HCT116 (cell line): ENCODE measurements at regions not wholly inside any gene's neighbourhood (a gene's known extent, or its start where the extent isn't known, plus 50 kb on each side); places are given as distances from the start of the nearest gene placed in this dataset.

ENCODE experiments used
- ATAC-seq: fragments of 200-7000 bp; cut with Tn5 transposase; 2 replicates; pipeline ENCODE4 v1.9.1; 2020; ENCODE audit warnings: mild to moderate bottlenecking, moderate library complexity
- BruUV-seq: library from RNA; stranded (reverse); fragments of 400-500 nt; replicated peaks from 2 replicates; lab custom pipeline; 2021; lab: Mats Ljungman, UMichigan
- CTCF ChIA-PET: fragments of 300-600 bp; sonication (Branson Sonifier 250); formaldehyde crosslinking; loops from one replicate; lab custom pipeline; 2021; ENCODE audit warnings: antibody characterized with exemption; lab: Charles Lee
- POLR2A ChIA-PET: fragments of 300-600, 350-600 bp; sonication (Branson Sonifier 250); formaldehyde crosslinking; loops from one replicate; lab custom pipeline; 2021; ENCODE audit warnings: antibody characterized with exemption; lab: Charles Lee
- RAD21 ChIA-PET, 2 experiments: fragments of 300-600 bp; sonication (Branson Sonifier 250); formaldehyde crosslinking; loops; one replicate each; lab custom pipeline; 2023; ENCODE audit warnings: low total read pairs in 2 of 2; ENCODE audit not compliant: uncharacterized antibody in 2 of 2, unreplicated experiment in 2 of 2, low non-redundant PET in 1 of 2; lab: Charles Lee
- DNase-seq: peaks from one replicate; pipeline ENCODE4 v3.0.0-alpha.2; 2010; ENCODE audit warnings: low read depth, low spot score
- H2AFZ ChIP-seq: fragments of 200-600 bp; shearing (Covaris generic), sonication (generic); 2 replicates; pipeline ENCODE4 v1.6.1; 2017; ENCODE audit warnings: low read depth, mixed run types, mixed read lengths, antibody characterized with exemption, low read length; ENCODE audit not compliant: poor library complexity, severe bottlenecking
- H3K27ac ChIP-seq: 2 replicates; pipeline ENCODE4 v1.5.1; 2012; ENCODE audit warnings: low read depth, low read length
- H3K27me3 ChIP-seq: fragments of 200-600 bp; sonication (generic); 2 replicates; pipeline ENCODE4 v1.6.1; 2016; ENCODE audit warnings: mixed run types, low read length, mixed read lengths; ENCODE audit not compliant: insufficient read depth
- H3K36me3 ChIP-seq, 2 experiments: fragments of 200-500 bp in 1 of 2; fragments of 200-600 bp in 1 of 2; sonication (Bioruptor generic) in 1 of 2; sonication (generic) in 1 of 2; 2 replicates each; pipeline versions ENCODE4 v1.5.1 to v1.6.1; 2014 to 2016; ENCODE audit warnings: low read length in 2 of 2, inconsistent platforms in 1 of 2, mixed read lengths in 1 of 2, mixed run types in 1 of 2; ENCODE audit not compliant: insufficient read depth in 2 of 2, control insufficient read depth in 1 of 2
- H3K4me1 ChIP-seq, 2 experiments: fragments of 200-600 bp in 1 of 2; sonication (generic) in 1 of 2; 2 replicates each; pipeline versions ENCODE4 v1.5.1 to v1.6.1; 2012 to 2017; ENCODE audit warnings: low read length in 2 of 2, inconsistent platforms in 1 of 2, mild to moderate bottlenecking in 1 of 2, mixed read lengths in 1 of 2, mixed run types in 1 of 2, moderate library complexity in 1 of 2; ENCODE audit not compliant: insufficient read depth in 2 of 2, control insufficient read depth in 1 of 2
- H3K4me2 ChIP-seq: fragments of 200-600 bp; sonication (generic); 2 replicates; pipeline ENCODE4 v1.6.1; 2017; ENCODE audit warnings: mixed run types, low read length, mixed read lengths
- H3K4me3 ChIP-seq, 2 experiments: fragments of 200-600 bp in 1 of 2; sonication (generic) in 1 of 2; replicated peaks in 1 of 2; 2 replicates each; pipeline ENCODE4 v1.5.1; 2011 to 2016; ENCODE audit warnings: low read length in 2 of 2, control low read depth in 1 of 2, low read depth in 1 of 2, mild to moderate bottlenecking in 1 of 2, mixed read lengths in 1 of 2, mixed run types in 1 of 2
- H3K79me2 ChIP-seq: fragments of 200-600 bp; sonication (generic); 2 replicates; pipeline ENCODE4 v1.6.1; 2017; ENCODE audit warnings: mild to moderate bottlenecking, mixed run types, low read length, moderate library complexity, mixed read lengths; ENCODE audit not compliant: insufficient read depth
- H3K9ac ChIP-seq: fragments of 200-600 bp; sonication (generic); 2 replicates; pipeline ENCODE4 v1.6.1; 2016; ENCODE audit warnings: low read length, mixed read lengths
- H3K9me2 ChIP-seq: fragments of 200-600 bp; sonication (generic), shearing (Covaris generic); 2 replicates; pipeline ENCODE4 v1.6.1; 2017; ENCODE audit warnings: mixed run types, mild to moderate bottlenecking, moderate library complexity; ENCODE audit not compliant: insufficient read depth
- H3K9me3 ChIP-seq, 2 experiments: fragments of 200-500 bp in 1 of 2; fragments of 200-600 bp in 1 of 2; sonication (Bioruptor generic) in 1 of 2; sonication (generic) in 1 of 2; 2 replicates each; pipeline ENCODE4 v1.6.1; 2014 to 2017; ENCODE audit warnings: low read length in 2 of 2, mixed read lengths in 2 of 2, inconsistent platforms in 1 of 2, low read depth in 1 of 2, mild to moderate bottlenecking in 1 of 2, mixed run types in 1 of 2, moderate library complexity in 1 of 2; ENCODE audit not compliant: control insufficient read depth in 1 of 2, insufficient read depth in 1 of 2
- H4K20me1 ChIP-seq: fragments of 200-600 bp; sonication (generic), shearing (Covaris generic); 2 replicates; pipeline ENCODE4 v1.6.1; 2017; ENCODE audit warnings: mixed run types, mild to moderate bottlenecking, moderate library complexity; ENCODE audit not compliant: insufficient read depth
- CBX3 ChIP-seq: IDR thresholded peaks from 2 replicates; pipeline ENCODE4 v1.6.1; 2012; ENCODE audit warnings: low read depth
- CEBPB ChIP-seq: IDR thresholded peaks from 2 replicates; pipeline ENCODE4 v1.6.1; 2012; ENCODE audit warnings: low read depth
- CTCF ChIP-seq, 3 experiments: fragments of 200-600 bp in 1 of 3; sonication (generic) in 1 of 3; IDR thresholded peaks in 2 of 3; conservative IDR thresholded peaks in 1 of 3; 2 replicates each; pipeline ENCODE4 v1.5.1; 2012 to 2017; ENCODE audit warnings: low read depth in 2 of 3, low read length in 2 of 3, antibody characterized with exemption in 1 of 3, borderline replicate concordance in 1 of 3, control low read depth in 1 of 3, mild to moderate bottlenecking in 1 of 3, mixed read lengths in 1 of 3, mixed run types in 1 of 3, moderate library complexity in 1 of 3; ENCODE audit not compliant: insufficient read depth in 1 of 3
- EGR1 ChIP-seq: IDR thresholded peaks from 2 replicates; pipeline ENCODE4 v1.6.1; 2012; ENCODE audit warnings: low read depth
- EZH2 ChIP-seq: fragments of 200-600 bp; sonication (generic); IDR thresholded peaks from 2 replicates; pipeline ENCODE4 v1.6.1; 2017; ENCODE audit warnings: antibody characterized with exemption, mixed run types
- EZH2phosphoT487 ChIP-seq: fragments of 200-600 bp; IDR thresholded peaks from 2 replicates; pipeline ENCODE4 v1.6.1; 2018; ENCODE audit warnings: antibody characterized with exemption, borderline replicate concordance
- JUND ChIP-seq: IDR thresholded peaks from 2 replicates; pipeline ENCODE4 v1.6.1; 2012
- POLR2AphosphoS5 ChIP-seq: IDR thresholded peaks from 2 replicates; pipeline ENCODE4 v1.6.1; 2011; ENCODE audit warnings: mild to moderate bottlenecking, low read depth, low read length, moderate library complexity
- SRF ChIP-seq: IDR thresholded peaks from 2 replicates; pipeline ENCODE4 v1.6.1; 2012; ENCODE audit warnings: low read depth
- TCF7L2 ChIP-seq: IDR thresholded peaks from 2 replicates; pipeline ENCODE4 v1.7.0; 2011; ENCODE audit warnings: borderline replicate concordance, inconsistent platforms; ENCODE audit not compliant: insufficient read depth, insufficient read length; ENCODE audit errors: extremely low read depth
- YY1 ChIP-seq: IDR thresholded peaks from 2 replicates; pipeline ENCODE4 v1.6.1; 2011; ENCODE audit warnings: low read length, low read depth, moderate library complexity, mild to moderate bottlenecking; ENCODE audit not compliant: insufficient replicate concordance; ENCODE audit errors: extremely low read depth
- ZBTB33 ChIP-seq: IDR thresholded peaks from 2 replicates; pipeline ENCODE4 v1.6.1; 2011; ENCODE audit warnings: mild to moderate bottlenecking, low read length, moderate library complexity; ENCODE audit not compliant: insufficient replicate concordance; ENCODE audit errors: extremely low read depth
- ZFX ChIP-seq: fragments of 450-650 bp; IDR thresholded peaks from 2 replicates; pipeline ENCODE4 v1.6.1; 2017
- intact Hi-C: fragments of 100-400 bp; cut with micrococcal nuclease; formaldehyde crosslinking; loops from 2 replicates; pipeline ENCODE4 v1.10.0; 2022
- TF ChIP-seq, protein P1 (sequence below): IDR thresholded peaks from 2 replicates; pipeline ENCODE4 v1.6.1; 2012
- TF ChIP-seq, protein P2 (sequence below): IDR thresholded peaks from 2 replicates; pipeline ENCODE4 v1.6.1; 2012; ENCODE audit warnings: low read depth

- Histone ChIP-seq H4K20me1 (no peaks in the 10 kb centered on the region), H3K27me3 (no peaks in the 10 kb centered on the region), H3K9ac (no peak overlapping the region), H3K4me1 (no peaks in the 10 kb centered on the region), H3K4me3 (no peak overlapping the region), H3K4me2 (no peak overlapping the region), H2AFZ (no peak overlapping the region), H3K27ac (no peak overlapping the region), H3K79me2 (no peaks in the 10 kb centered on the region), H3K9me2 (no peaks in the 10 kb centered on the region), H3K36me3 (no peaks in the 10 kb centered on the region), H3K9me3 (no peaks in the 10 kb centered on the region)
- intact Hi-C loops = no loop called here
- ATAC-seq = no peak
- CTCF ChIA-PET = no interaction called here
- no peak for DNase-seq
- RAD21 ChIA-PET = no interaction called here
- TF ChIP-seq, protein P1, sequence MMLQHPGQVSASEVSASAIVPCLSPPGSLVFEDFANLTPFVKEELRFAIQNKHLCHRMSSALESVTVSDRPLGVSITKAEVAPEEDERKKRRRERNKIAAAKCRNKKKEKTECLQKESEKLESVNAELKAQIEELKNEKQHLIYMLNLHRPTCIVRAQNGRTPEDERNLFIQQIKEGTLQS = no peak
- no peak for TF ChIP-seq JUND
- TF ChIP-seq ZBTB33 = no peak
- no peak for TF ChIP-seq CTCF (IDR thresholded peaks at IDR 0.05 in 2 of 3, conservative IDR thresholded peaks at IDR 0.05 in 1 of 3; ENCODE audit: borderline replicate concordance in 1 of 3, insufficient read depth in 1 of 3, low read depth in 2 of 3, low read length in 2 of 3)
- no peak for TF ChIP-seq TCF7L2
- TF ChIP-seq, protein P2, sequence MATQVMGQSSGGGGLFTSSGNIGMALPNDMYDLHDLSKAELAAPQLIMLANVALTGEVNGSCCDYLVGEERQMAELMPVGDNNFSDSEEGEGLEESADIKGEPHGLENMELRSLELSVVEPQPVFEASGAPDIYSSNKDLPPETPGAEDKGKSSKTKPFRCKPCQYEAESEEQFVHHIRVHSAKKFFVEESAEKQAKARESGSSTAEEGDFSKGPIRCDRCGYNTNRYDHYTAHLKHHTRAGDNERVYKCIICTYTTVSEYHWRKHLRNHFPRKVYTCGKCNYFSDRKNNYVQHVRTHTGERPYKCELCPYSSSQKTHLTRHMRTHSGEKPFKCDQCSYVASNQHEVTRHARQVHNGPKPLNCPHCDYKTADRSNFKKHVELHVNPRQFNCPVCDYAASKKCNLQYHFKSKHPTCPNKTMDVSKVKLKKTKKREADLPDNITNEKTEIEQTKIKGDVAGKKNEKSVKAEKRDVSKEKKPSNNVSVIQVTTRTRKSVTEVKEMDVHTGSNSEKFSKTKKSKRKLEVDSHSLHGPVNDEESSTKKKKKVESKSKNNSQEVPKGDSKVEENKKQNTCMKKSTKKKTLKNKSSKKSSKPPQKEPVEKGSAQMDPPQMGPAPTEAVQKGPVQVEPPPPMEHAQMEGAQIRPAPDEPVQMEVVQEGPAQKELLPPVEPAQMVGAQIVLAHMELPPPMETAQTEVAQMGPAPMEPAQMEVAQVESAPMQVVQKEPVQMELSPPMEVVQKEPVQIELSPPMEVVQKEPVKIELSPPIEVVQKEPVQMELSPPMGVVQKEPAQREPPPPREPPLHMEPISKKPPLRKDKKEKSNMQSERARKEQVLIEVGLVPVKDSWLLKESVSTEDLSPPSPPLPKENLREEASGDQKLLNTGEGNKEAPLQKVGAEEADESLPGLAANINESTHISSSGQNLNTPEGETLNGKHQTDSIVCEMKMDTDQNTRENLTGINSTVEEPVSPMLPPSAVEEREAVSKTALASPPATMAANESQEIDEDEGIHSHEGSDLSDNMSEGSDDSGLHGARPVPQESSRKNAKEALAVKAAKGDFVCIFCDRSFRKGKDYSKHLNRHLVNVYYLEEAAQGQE = no peak
- TF ChIP-seq SRF = no peak
- TF ChIP-seq CBX3 = no peak
- no peak for TF ChIP-seq EZH2phosphoT487
- no peak for TF ChIP-seq YY1
- no peak for TF ChIP-seq ZFX
- TF ChIP-seq CEBPB = no peak
- TF ChIP-seq POLR2AphosphoS5 = no peak
- no peak for TF ChIP-seq EZH2
- TF ChIP-seq EGR1 = no peak
- no TSS peak for BruUV-seq
- POLR2A ChIA-PET = no interaction called here
Observed at GRCh38 chr1:221171768-221172167, 292.5 kb downstream of the HLX start.
